ENCODE measurements at regions not wholly inside any gene's neighbourhood (a gene's known extent, or its start where the extent isn't known, plus 50 kb on each side); places are given as distances from the start of the nearest gene placed in this dataset.
A peak's percentile ranks its signal among the peaks of the same experiment; 100 is the strongest.

DNA sequence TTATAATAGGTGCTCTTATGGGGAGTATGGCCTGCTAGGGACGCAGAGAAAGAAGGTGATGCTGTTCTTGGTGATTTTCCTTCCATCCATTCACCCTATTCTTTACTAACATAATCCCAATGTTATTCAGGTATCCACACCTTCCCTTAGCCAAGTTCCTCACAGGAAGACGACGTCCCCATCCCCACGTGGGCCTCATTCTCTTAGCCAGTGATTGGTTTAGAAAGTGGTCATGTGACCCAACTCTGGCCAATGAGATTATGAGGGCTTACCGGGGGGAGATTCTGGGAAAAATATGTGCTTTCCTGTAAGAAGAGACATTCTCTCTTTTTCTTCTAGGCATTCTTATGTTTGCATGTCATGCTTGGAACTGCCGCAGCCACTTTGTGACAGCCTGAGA lies 474.7 kb downstream of the HAPSTR1 start:
- Mint-ChIP-seq H3K27me3 (no peaks in the 10 kb centered on the region), H3K4me1 (no peaks in the 10 kb centered on the region), H3K27ac (no peak overlapping the region), H3K36me3 (ENCODE audit: low read depth) (no peaks in the 10 kb centered on the region), H3K9me3 (no peaks in the 10 kb centered on the region), H3K4me3 (no peak overlapping the region)
- ATAC-seq (replicated peaks): no peak

GRCh38 chr16:9567666-9568065 lies 476.2 kb downstream of the HAPSTR1 start:
- ATAC-seq (replicated peaks): peak; percentile 26
- H3K27ac Mint-ChIP-seq: no peak overlapping the region

DNA sequence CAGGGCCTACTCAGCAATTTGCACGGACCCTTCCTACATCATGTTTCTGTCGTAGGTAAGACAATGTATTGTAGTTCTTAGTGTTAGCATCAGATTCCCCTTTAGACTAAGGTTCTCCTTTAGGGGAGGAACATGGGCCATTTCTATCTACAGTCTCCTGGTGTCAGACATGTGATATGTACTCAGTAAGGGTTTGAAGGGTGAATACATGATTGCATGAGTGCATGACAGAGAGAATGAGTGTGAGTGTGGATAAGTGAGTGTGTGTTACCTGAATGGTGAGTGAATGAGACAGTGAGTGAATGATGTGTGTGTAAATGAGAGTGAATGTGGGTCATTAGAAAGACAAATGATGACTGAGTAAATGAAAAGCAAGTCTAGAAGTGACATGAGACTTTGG lies 476.8 kb downstream of the HAPSTR1 start:
- Mint-ChIP-seq H3K36me3 (ENCODE audit: low read depth) (no peaks in the 10 kb centered on the region), H3K4me3 (no peak overlapping the region), H3K9me3 (no peaks in the 10 kb centered on the region), H3K27me3 (no peaks in the 10 kb centered on the region), H3K27ac (no peak overlapping the region), H3K4me1 (no peaks in the 10 kb centered on the region)
- no peak for ATAC-seq (replicated peaks)

More at GRCh38 chr16:9567666-9568065, 476.2 kb downstream of the HAPSTR1 start:
- no peak overlapping the region for H3K4me3 Mint-ChIP-seq
- no peaks in the 10 kb centered on the region for H3K27me3 Mint-ChIP-seq
- H3K4me1 Mint-ChIP-seq: no peaks in the 10 kb centered on the region
- H3K9me3 Mint-ChIP-seq: no peaks in the 10 kb centered on the region
- no peaks in the 10 kb centered on the region for H3K36me3 Mint-ChIP-seq (ENCODE audit: low read depth)

DNA sequence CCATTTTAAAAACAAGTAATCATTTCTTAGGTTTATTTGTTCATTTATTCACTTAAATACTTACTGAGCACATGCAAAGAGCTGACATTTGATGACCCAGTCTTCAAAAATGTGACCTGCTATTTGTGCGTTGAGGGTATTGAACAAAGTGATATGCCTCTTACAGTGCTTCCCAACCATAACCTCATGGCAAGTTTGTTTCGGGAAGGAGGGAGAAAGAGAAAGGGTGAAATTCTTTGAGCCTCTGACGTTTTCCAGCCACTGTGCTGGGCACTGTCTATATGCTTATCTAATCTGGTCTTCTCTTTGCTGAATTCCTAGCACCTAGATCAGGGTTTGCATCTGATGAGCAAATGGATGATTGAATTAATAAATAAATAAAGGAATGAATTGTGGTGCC lies 479.1 kb downstream of the HAPSTR1 start:
- Mint-ChIP-seq H3K27me3 (no peaks in the 10 kb centered on the region), H3K27ac (no peak overlapping the region), H3K4me3 (no peak overlapping the region), H3K4me1 (no peaks in the 10 kb centered on the region), H3K36me3 (ENCODE audit: low read depth) (no peaks in the 10 kb centered on the region), H3K9me3 (no peaks in the 10 kb centered on the region)
- no peak for ATAC-seq (replicated peaks)

DNA sequence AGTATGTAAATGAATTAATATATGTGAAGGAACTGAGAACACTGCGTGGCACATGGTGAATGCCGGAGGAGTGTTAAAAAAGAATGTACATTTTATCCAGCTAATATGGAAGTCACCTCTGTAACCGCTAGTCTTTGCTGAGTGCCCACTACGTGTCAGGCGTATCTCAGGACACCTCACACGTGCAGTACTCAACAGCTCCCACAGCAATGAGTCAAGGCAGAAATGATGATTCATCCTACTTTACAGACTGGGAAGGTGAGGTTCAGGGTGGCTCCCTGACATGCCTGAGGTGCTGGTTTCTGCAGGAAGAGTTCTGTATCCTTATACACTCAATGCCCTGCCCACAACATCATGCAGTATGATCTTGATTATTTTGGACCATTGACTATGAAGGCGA lies 487.0 kb downstream of the HAPSTR1 start:
- no peak overlapping the region for H3K4me3 Mint-ChIP-seq
- no peak overlapping the region for H3K27ac Mint-ChIP-seq
- H3K4me1 Mint-ChIP-seq: no peaks in the 10 kb centered on the region
- no peaks in the 10 kb centered on the region for H3K36me3 Mint-ChIP-seq (ENCODE audit: low read depth)
- ATAC-seq (replicated peaks): no peak
- peaks cover 7% of the 10 kb centered on the region for H3K9me3 Mint-ChIP-seq
- no peaks in the 10 kb centered on the region for H3K27me3 Mint-ChIP-seq

GRCh38 chr16:9580025-9580424 lies 488.6 kb downstream of the HAPSTR1 start:
- Mint-ChIP-seq H3K27ac (no peak overlapping the region), H3K9me3 (peaks cover 10% of the 10 kb centered on the region), H3K4me1 (no peaks in the 10 kb centered on the region), H3K4me3 (no peak overlapping the region), H3K27me3 (no peaks in the 10 kb centered on the region), H3K36me3 (ENCODE audit: low read depth) (no peaks in the 10 kb centered on the region)
- no peak for ATAC-seq (replicated peaks)

GRCh38 chr16:9593440-9593839 lies 502.0 kb downstream of the HAPSTR1 start:
- Mint-ChIP-seq H3K36me3 (ENCODE audit: low read depth) (no peaks in the 10 kb centered on the region), H3K4me3 (no peak overlapping the region), H3K4me1 (no peaks in the 10 kb centered on the region), H3K9me3 (peaks cover 19% of the 10 kb centered on the region), H3K27me3 (peaks cover 3% of the 10 kb centered on the region), H3K27ac (no peak overlapping the region)
- ATAC-seq (replicated peaks): no peak

DNA sequence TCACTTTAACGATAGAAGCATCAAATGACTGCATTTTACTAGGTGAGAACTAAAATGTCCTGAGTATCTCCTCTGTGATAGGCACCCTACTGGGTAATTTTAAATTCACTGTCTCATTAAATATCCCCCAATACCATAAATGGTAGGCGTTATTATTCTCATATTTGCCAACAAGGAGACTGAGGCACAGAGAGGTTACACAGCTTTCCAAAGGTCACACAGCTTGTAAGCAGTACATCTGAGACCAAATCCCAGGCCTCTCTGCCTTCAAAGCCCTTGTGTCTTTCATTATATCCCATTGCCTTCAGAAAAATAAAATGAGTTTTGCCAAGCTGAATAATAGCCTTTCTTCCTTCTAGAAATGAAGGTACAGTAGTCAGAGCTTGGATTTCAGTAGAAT lies 502.6 kb downstream of the HAPSTR1 start:
- no peak overlapping the region for H3K27ac Mint-ChIP-seq
- peaks cover 19% of the 10 kb centered on the region for H3K9me3 Mint-ChIP-seq
- no peak for ATAC-seq (replicated peaks)
- H3K4me3 Mint-ChIP-seq: no peak overlapping the region
- H3K4me1 Mint-ChIP-seq: no peaks in the 10 kb centered on the region
- H3K36me3 Mint-ChIP-seq (ENCODE audit: low read depth): no peaks in the 10 kb centered on the region
- H3K27me3 Mint-ChIP-seq: peaks cover 3% of the 10 kb centered on the region

GRCh38 chr16:9594946-9595345 lies 503.5 kb downstream of the HAPSTR1 start:
- Mint-ChIP-seq H3K4me3 (no peak overlapping the region), H3K27me3 (peaks cover 3% of the 10 kb centered on the region), H3K9me3 (peaks cover 19% of the 10 kb centered on the region), H3K4me1 (no peaks in the 10 kb centered on the region), H3K27ac (no peak overlapping the region), H3K36me3 (ENCODE audit: low read depth) (no peaks in the 10 kb centered on the region)
- no peak for ATAC-seq (replicated peaks)

DNA sequence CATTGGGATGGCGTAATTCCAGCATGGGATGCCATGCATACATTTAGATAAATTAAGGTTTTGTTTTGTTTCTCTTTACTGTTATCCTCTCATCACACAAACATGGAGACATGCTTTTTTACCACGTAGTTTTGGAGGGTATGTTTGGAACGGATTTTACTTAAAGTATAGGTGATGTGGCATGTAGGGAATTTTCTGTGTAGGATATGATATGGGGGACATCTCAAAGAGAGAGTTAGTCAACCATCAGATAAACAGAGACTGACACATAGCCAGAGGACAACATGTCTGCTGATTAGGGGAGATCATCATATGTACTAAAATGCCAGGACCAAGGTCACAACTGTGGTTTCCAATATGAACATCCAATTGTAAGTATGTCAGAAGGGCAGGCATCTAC lies 503.9 kb downstream of the HAPSTR1 start:
- Mint-ChIP-seq H3K9me3 (peaks cover 16% of the 10 kb centered on the region), H3K27me3 (peaks cover 3% of the 10 kb centered on the region), H3K27ac (no peak overlapping the region), H3K36me3 (ENCODE audit: low read depth) (no peaks in the 10 kb centered on the region), H3K4me1 (no peaks in the 10 kb centered on the region), H3K4me3 (no peak overlapping the region)
- ATAC-seq (replicated peaks): no peak

GRCh38 chr16:9596788-9597187 lies 505.3 kb downstream of the HAPSTR1 start:
- H3K4me3 Mint-ChIP-seq: no peak overlapping the region
- no peaks in the 10 kb centered on the region for H3K4me1 Mint-ChIP-seq
- ATAC-seq (replicated peaks): no peak
- no peaks in the 10 kb centered on the region for H3K36me3 Mint-ChIP-seq (ENCODE audit: low read depth)
- peaks cover 13% of the 10 kb centered on the region for H3K9me3 Mint-ChIP-seq
- H3K27me3 Mint-ChIP-seq: peaks cover 3% of the 10 kb centered on the region
- no peak overlapping the region for H3K27ac Mint-ChIP-seq

- Mint-ChIP-seq H3K4me3 (no peak overlapping the region), H3K27ac (no peak overlapping the region), H3K27me3 (peaks cover 3% of the 10 kb centered on the region), H3K4me1 (no peaks in the 10 kb centered on the region), H3K9me3 (peaks cover 13% of the 10 kb centered on the region), H3K36me3 (ENCODE audit: low read depth) (no peaks in the 10 kb centered on the region)
- no peak for ATAC-seq (replicated peaks)
These were observed 506.7 kb downstream of the HAPSTR1 start for GRCh38 chr16:9597967-9598730.

DNA sequence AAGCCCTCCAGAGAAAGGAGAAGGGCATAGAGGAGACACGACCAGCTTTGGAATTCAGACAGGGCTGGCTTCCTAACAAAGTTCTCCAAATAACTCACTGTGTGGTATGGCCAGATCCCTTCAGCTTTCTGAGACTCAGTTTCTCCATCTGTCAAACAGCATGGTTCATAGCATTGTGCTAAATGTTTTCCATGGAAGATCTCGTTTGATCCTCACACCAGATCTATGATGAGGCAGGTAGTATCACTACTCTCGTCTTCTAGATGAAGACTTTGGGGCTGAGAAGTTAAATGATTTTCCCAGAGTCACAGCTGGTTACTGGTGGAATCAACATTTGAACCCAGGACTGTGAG lies 507.3 kb downstream of the HAPSTR1 start:
- H3K27me3 Mint-ChIP-seq: peaks cover 3% of the 10 kb centered on the region
- no peaks in the 10 kb centered on the region for H3K36me3 Mint-ChIP-seq (ENCODE audit: low read depth)

DNA sequence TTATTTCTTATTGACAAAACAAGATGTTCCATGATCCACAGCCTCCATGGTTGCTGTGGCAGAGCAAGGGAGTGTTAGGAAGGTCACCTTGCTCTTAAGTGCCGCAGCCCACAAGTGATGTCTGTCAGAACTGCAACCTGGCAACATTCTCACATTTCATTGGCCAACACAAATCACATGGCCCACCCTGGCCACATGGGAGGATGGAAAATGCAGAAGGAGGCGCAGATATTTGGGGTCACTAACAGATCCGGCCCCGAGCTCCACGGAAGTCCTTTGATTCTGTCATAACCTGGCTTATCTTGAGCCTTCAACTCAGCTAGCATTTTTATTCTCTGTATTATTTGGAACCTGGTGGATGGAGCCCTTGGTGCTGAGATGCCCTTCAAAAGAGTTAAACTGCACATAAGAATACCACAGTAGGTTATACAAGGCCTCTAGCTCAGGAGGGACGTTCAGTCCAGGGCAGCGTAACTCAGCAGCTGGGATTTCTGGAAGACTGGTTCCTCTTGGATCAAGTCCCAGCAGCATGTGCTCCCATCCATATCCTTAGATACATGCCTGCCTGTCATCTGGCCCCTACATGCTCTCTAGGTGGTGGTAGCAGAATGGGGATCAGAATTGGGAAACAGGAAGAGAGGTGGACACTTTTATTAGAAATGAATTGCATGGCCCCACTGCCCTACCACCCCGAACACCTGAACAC lies 508.1 kb downstream of the HAPSTR1 start:
- Mint-ChIP-seq H3K9me3 (peaks cover 13% of the 10 kb centered on the region), H3K36me3 (ENCODE audit: low read depth) (no peaks in the 10 kb centered on the region), H3K27me3 (peaks cover 3% of the 10 kb centered on the region), H3K27ac (no peak overlapping the region), H3K4me1 (no peaks in the 10 kb centered on the region), H3K4me3 (no peak overlapping the region)
- no peak for ATAC-seq (replicated peaks)

More for the DNA sequence above, 507.3 kb downstream of the HAPSTR1 start:
- H3K4me3 Mint-ChIP-seq: no peak overlapping the region
- ATAC-seq (replicated peaks): no peak
- H3K27ac Mint-ChIP-seq: no peak overlapping the region
- H3K9me3 Mint-ChIP-seq: peaks cover 13% of the 10 kb centered on the region
- H3K4me1 Mint-ChIP-seq: no peaks in the 10 kb centered on the region

GRCh38 chr16:9602189-9602588 lies 510.7 kb downstream of the HAPSTR1 start:
- Mint-ChIP-seq H3K4me1 (no peaks in the 10 kb centered on the region), H3K27me3 (peaks cover 3% of the 10 kb centered on the region), H3K4me3 (no peak overlapping the region), H3K27ac (no peak overlapping the region), H3K9me3 (peaks cover 5% of the 10 kb centered on the region), H3K36me3 (ENCODE audit: low read depth) (no peaks in the 10 kb centered on the region)
- ATAC-seq (replicated peaks): no peak
